ENCODE measurements at regions not wholly inside any gene's neighbourhood (a gene's known extent, or its start where the extent isn't known, plus 50 kb on each side); places are given as distances from the start of the nearest gene placed in this dataset.

DNA sequence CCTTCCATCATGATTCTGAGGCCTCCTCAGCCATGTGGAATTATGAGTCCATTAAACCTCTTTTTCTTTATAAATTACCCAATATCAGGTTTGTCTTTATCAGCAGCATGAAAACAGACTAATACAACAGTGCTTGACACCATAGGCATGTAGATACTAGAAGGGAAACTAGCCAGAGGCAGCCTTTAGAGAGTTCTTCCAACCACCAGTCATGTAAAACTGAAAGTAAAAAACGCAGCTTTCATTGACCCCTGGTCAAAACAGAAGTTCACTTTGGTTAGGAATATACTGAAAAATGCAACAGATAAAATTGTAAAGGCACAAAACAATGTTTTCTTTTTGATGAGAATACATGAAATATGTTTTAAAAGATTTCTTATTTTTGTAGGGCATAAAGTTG lies 122.8 kb upstream of the L3MBTL4 start:
- H3K79me1 ChIP-seq (ENCODE audit: low read depth, low read length): no peaks in the 10 kb centered on the region
- H2AK5ac ChIP-seq (ENCODE audit: low read depth, low read length): no peak overlapping the region
- no peak overlapping the region for H3K18ac ChIP-seq (ENCODE audit: extremely low read depth, low read length)
- H2BK12ac ChIP-seq (ENCODE audit: low read depth, low read length): no peak overlapping the region
- H3K23ac ChIP-seq (ENCODE audit: insufficient read length): no peak overlapping the region
- 0 out of 7 replicates have a peak, but pooled peaks cover 0 to 2% (median 0%) of the 10 kb centered on the region in 4 experiments for H3K4me1 ChIP-seq (replicated peaks in 1 of 4; ENCODE audit: control insufficient read depth in 3 of 4, insufficient read depth in 4 of 4, low read length in 3 of 4)
- H3K4me2 ChIP-seq (ENCODE audit: insufficient read depth in 1 of 2, low read depth in 2 of 2, low read length in 2 of 2): no peak overlapping the region
- no peak overlapping the region for H4K5ac ChIP-seq (ENCODE audit: insufficient read length, low read depth, low read length)
- H4K20me1 ChIP-seq (replicated peaks in 1 of 2; ENCODE audit: control insufficient read depth in 1 of 2, insufficient read depth in 2 of 2, low read length in 2 of 2): no peaks in the 10 kb centered on the region
- no peaks in the 10 kb centered on the region for H3K27me3 ChIP-seq (replicated peaks in 1 of 4; ENCODE audit: control insufficient read depth in 3 of 4, extremely low read depth in 1 of 4, insufficient read depth in 3 of 4, low read length in 3 of 4)
- H3K4ac ChIP-seq (replicated peaks; ENCODE audit: insufficient read length, low read depth, low read length): no peak overlapping the region
- no peak overlapping the region for H3K4me3 ChIP-seq (ENCODE audit: extremely low read depth in 1 of 4, insufficient read depth in 2 of 4, low read depth in 3 of 4, low read length in 4 of 4)
- H3K56ac ChIP-seq (replicated peaks; ENCODE audit: insufficient read length, low read depth, low read length): no peak overlapping the region
- no peak overlapping the region for H3K14ac ChIP-seq (ENCODE audit: insufficient read length)
- no peak overlapping the region for H2BK120ac ChIP-seq (replicated peaks; ENCODE audit: low read depth, low read length)
- no peak overlapping the region for H2BK5ac ChIP-seq (ENCODE audit: low read depth, low read length)
- H3K23me2 ChIP-seq (ENCODE audit: low read depth, low read length): no peaks in the 10 kb centered on the region
- H3K9ac ChIP-seq (replicated peaks in 1 of 4; ENCODE audit: extremely low read depth in 1 of 4, low read depth in 3 of 4, low read length in 3 of 4): no peak overlapping the region
- H4K8ac ChIP-seq (ENCODE audit: extremely low read depth, insufficient read depth, low read length): no peak overlapping the region
- no peak for DNase-seq (ENCODE audit: low read depth in 1 of 2, low spot score in 2 of 2)
- no peak overlapping the region for H4K91ac ChIP-seq (replicated peaks; ENCODE audit: insufficient read length, low read length)
- H3K27ac ChIP-seq (ENCODE audit: low read depth, low read length): no peak overlapping the region
- no peak overlapping the region for H2BK15ac ChIP-seq (ENCODE audit: low read length)
- no peaks in the 10 kb centered on the region for H3K36me3 ChIP-seq (ENCODE audit: control insufficient read depth in 2 of 4, insufficient read depth in 4 of 4, low read length in 3 of 4)
- CTCF ChIA-PET (ENCODE audit: partially characterized antibody): interaction anchor here (0.8 to 4.0 kb wide), 6 partner anchors 9 to 350 kb away, joined by 3 to 13 read pairs (median 4); no protein-coding TSS in a partner anchor
- FAIRE-seq: no peak
- POLR2A ChIA-PET (ENCODE audit: partially characterized antibody): no interaction called here
- H3K9me3 ChIP-seq (ENCODE audit: insufficient read depth in 2 of 2, low read depth in 1 of 2, low read length in 1 of 2): peaks cover 0 to 3% of the 10 kb centered on the region in 2 experiments; a peak in 1 of 4 replicates
- H2BK20ac ChIP-seq (ENCODE audit: low read length): no peak overlapping the region
- WGBS, 2 experiments (ENCODE audit: extremely low coverage in 1 of 2, insufficient coverage in 1 of 2, insufficient read length in 1 of 2, insufficient replicate concordance in 2 of 2, low coverage in 1 of 2, low lambda C conversion rate in 2 of 2, missing lambda C conversion rate in 1 of 2): 75% methylated on average over 1 of the region's 1 CpG; no CpG with 5 or more reads in 1 of the 2 experiments
- H3K79me2 ChIP-seq (ENCODE audit: control insufficient read depth in 1 of 2, insufficient read depth in 2 of 2, low read length in 2 of 2): no peaks in the 10 kb centered on the region
- no peak overlapping the region for H2AFZ ChIP-seq (ENCODE audit: low read length)
- TF ChIP-seq CTBP2 (IDR thresholded peaks at IDR 0.05; ENCODE audit: borderline replicate concordance, insufficient read depth, insufficient read length, low read length) (no peak), CBX5 (IDR thresholded peaks at IDR 0.05; ENCODE audit: low read depth, low read length) (no peak), SP1 (IDR thresholded peaks at IDR 0.05; ENCODE audit: low read depth, low read length) (no peak), TCF12 (IDR thresholded peaks at IDR 0.05; ENCODE audit: low read depth, low read length) (no peak), ASH2L (IDR thresholded peaks at IDR 0.05; ENCODE audit: low read length) (no peak), SUZ12 (IDR thresholded peaks at IDR 0.05; ENCODE audit: low read length) (no peak), CHD2 (IDR thresholded peaks at IDR 0.05; ENCODE audit: low read length) (no peak), TAF7 (optimal IDR thresholded peaks at IDR 0.05; ENCODE audit: borderline replicate concordance, low read depth, low read length) (no peak), FOSL1 (IDR thresholded peaks at IDR 0.05; ENCODE audit: insufficient read depth, low read depth, low read length) (no peak), HDAC2 (IDR thresholded peaks at IDR 0.05; ENCODE audit: borderline replicate concordance in 1 of 2, low read depth in 2 of 2, low read length in 2 of 2) (no peak), BRCA1 (IDR thresholded peaks at IDR 0.05; ENCODE audit: low read depth, low read length) (no peak), NRF1 (IDR thresholded peaks at IDR 0.05; ENCODE audit: low read depth, low read length) (no peak), SRF (IDR thresholded peaks at IDR 0.05; ENCODE audit: low read depth, low read length) (no peak), CEBPB (IDR thresholded peaks at IDR 0.05; ENCODE audit: low read depth, low read length) (no peak)
- TF ChIP-seq, protein P1, sequence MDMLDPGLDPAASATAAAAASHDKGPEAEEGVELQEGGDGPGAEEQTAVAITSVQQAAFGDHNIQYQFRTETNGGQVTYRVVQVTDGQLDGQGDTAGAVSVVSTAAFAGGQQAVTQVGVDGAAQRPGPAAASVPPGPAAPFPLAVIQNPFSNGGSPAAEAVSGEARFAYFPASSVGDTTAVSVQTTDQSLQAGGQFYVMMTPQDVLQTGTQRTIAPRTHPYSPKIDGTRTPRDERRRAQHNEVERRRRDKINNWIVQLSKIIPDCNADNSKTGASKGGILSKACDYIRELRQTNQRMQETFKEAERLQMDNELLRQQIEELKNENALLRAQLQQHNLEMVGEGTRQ (IDR thresholded peaks at IDR 0.05; ENCODE audit: low read length): no peak
